GM10266 (cell line): ENCODE measurements at regions not wholly inside any gene's neighbourhood (a gene's known extent, or its start where the extent isn't known, plus 50 kb on each side); places are given as distances from the start of the nearest gene placed in this dataset.
"Not testable (repeated sequence)": the region's sequence is repeated elsewhere in the genome, so short reads cannot be mapped to it uniquely, and the experiment has no call there.

ENCODE experiments used
- DNase-seq: peaks from one replicate; pipeline ENCODE4 v3.0.0; 2012; ENCODE audit errors: extremely low spot score
- TF ChIP-seq, protein P1 (sequence below): IDR thresholded peaks from 2 replicates; pipeline ENCODE4 v1.5.1; 2012; ENCODE audit warnings: mild to moderate bottlenecking, low read depth; ENCODE audit not compliant: control insufficient read depth, insufficient read depth; ENCODE audit errors: missing control alignments

DNA sequence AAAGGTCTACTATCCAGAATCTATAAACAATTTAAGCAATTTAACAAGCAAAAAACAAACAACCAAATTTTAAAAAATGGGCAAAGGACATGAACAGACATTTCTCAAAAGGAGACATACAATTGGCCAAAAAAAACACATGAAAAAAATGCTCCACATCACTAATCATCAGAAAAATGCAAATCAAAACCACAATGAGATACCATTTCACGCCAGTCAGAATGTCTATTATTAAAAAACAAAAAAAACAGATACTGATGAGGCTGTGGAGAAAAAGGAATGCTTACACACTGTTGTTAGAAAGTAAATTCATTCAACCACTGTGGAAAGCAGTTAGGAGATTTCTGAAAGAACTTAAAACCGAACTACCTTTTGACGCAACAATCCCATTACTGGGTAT lies 66.4 kb upstream of the SESTD1 start:
- DNase-seq, result no peak

DNA sequence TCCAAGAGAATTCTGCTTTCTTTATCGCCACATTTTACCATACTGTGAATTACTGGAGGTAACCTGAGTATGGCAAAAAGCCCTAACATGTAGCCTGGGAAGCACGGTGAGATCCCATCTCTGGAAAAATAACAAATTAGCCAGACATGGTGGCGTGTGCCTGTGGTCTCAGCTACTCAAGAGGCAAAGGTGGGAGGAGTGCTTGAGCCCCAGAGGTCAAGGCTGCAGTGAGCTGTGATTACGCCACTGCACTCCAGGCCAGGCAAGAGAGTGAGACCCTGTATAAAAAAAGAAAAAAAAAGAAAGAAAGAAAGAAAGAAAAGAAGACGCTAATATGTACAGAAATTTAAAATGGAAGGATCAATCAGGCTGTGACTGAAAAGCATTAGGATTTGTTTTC lies 57.7 kb upstream of the SESTD1 start:
- TF ChIP-seq, protein P1, sequence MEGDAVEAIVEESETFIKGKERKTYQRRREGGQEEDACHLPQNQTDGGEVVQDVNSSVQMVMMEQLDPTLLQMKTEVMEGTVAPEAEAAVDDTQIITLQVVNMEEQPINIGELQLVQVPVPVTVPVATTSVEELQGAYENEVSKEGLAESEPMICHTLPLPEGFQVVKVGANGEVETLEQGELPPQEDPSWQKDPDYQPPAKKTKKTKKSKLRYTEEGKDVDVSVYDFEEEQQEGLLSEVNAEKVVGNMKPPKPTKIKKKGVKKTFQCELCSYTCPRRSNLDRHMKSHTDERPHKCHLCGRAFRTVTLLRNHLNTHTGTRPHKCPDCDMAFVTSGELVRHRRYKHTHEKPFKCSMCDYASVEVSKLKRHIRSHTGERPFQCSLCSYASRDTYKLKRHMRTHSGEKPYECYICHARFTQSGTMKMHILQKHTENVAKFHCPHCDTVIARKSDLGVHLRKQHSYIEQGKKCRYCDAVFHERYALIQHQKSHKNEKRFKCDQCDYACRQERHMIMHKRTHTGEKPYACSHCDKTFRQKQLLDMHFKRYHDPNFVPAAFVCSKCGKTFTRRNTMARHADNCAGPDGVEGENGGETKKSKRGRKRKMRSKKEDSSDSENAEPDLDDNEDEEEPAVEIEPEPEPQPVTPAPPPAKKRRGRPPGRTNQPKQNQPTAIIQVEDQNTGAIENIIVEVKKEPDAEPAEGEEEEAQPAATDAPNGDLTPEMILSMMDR, result no peak
- no peak for DNase-seq

More for the DNA sequence above, 66.4 kb upstream of the SESTD1 start:
- TF ChIP-seq, protein P1, result no peak

DNA sequence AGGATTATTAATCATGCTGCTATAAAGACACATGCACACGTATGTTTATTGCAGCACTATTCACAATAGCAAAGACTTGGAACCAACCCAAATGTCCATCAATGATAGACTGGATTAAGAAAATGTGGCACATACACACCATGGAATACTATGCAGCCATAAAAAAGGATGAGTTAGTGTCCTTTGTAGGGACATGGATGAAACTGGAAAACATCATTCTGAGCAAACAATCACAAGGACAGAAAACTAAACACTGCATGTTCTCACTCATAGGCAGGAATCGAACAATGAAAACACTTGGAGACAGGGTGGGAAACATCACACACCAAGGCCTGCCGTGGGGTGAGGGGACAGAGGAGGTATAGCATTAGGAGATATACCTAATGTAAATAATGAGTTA lies 56.4 kb upstream of the SESTD1 start:
- DNase-seq, result not testable (repeated sequence)

DNA sequence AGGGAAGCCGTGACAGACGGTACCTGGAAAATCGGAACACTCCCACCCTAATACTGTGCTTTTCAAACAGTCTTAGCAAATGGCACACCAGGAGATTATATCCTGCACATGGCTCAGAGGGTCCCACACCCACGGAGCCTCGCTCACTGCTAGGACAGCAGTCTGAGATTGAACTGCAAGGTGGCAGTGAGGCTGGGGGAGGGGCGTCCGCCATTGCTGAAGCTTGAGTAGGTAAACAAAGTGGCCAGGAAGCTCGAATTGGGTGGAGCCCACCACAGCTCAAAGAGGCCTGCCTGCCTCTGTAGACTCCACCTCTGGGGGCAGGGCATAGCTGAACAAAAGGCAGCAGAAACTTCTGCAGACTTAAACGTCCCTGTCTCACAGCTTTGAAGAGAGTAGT lies 50.1 kb upstream of the SESTD1 start:
- not testable (repeated sequence) for DNase-seq
